Activated effector memory CD4-positive, alpha-beta T cell treated with Interleukin-2 at 50 U/mL for 16 hours (primary cell): ENCODE measurements at regions not wholly inside any gene's neighbourhood (a gene's known extent, or its start where the extent isn't known, plus 50 kb on each side); places are given as distances from the start of the nearest gene placed in this dataset.

Experiments used
- DNase-seq: peaks from one replicate; pipeline ENCODE4 v3.0.0-alpha.2; 2020

DNA sequence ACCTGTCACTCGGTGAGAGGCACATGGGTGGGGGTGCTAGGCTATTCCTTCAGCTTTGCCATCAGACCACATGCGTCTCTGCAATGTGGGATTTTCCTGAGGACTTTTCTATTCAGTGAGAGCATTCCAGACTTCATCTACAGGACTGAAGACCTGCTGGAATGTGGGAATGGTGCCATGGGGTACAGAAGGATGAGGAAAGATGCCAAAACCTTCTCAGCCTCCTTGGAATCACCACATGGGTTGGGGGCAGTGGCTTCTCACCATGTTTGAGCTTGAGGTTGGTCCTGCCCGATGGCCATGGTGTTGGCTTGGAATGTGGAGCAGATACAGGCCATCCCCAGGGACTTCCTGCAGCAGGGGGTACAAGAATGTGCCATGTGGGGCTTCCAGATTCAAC is 80.9 kb upstream of the KLF13 start:
- DNase-seq = no peak

DNA sequence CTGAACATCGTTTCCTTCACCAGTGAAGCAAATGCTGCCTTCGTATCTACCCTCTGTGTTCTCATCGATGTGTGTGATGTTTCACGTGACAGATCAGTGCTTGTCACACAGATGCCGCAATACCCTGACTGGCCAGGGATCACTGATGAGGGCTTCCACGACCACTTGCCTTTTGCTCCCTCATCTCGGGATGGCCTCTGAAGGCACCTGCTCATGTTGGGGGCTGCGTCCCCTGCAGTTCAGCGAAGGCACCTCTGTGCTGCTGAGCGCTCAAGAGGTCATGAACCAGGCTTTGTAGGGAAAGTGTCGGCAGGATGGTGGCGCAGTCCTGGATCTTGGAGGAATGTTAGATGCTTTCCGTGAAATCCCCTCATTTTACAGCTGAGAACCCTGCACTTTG is 79.2 kb upstream of the KLF13 start:
- DNase-seq = no peak

DNA sequence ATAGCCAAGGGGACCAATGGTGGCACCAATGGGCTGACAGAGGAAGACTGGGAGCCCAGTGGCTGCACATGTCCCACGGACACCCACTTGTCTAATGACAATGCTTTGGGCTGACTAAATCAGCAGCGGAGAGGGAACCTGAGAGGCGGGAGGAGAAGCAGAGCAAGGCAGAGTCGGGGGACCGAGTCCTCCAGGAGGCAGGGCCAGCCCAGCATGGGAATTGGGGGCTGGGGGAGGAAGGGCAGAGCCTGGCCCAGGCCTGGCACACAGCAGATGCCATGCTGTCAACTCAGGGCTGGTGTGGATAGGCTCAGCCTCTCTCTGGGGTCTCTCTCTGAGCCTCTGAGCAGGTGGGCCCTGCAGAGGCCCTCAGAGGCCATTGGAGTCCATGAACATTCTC is 78.4 kb upstream of the KLF13 start:
- no peak for DNase-seq

DNA sequence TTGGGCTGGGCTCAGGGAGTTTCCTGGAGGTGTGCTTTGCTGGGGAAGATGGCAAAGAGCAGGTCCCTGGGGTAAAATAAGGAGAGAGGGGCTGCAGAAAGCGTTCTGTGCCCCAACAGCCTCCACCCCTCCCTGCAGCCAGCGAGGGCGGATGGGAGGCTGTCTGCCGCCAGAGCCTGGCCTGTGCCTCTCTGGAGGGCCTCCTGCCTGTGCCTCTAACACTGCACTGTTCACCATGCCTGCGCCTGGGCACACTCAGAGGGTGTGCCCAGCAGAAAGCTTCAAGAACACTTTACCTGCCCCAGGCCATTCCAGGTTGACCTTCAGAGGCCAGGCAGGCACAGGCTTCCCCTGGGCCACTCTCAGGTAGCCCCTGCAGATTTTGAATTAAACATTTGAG is 77.7 kb upstream of the KLF13 start:
- DNase-seq = no peak

DNA sequence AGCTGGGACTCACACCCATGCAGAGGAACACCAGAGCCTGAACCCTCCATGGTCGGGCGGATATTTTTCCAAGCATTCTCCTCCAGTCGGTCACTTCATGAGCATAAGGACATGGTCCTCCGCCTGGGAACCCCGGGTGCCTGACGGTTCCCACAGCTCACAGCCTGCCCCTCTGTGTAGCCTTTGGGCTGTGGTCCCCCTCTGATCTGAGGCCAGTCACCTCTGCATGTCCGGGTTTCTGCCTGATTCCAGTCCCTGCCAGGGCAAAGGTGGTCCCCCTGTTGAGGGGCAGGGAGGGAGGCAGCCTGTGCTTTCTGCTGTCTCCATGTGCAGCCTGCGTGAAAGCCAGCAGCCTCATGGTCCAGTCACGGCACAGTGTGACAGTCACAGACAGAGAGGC is 76.6 kb upstream of the KLF13 start:
- no peak for DNase-seq

DNA sequence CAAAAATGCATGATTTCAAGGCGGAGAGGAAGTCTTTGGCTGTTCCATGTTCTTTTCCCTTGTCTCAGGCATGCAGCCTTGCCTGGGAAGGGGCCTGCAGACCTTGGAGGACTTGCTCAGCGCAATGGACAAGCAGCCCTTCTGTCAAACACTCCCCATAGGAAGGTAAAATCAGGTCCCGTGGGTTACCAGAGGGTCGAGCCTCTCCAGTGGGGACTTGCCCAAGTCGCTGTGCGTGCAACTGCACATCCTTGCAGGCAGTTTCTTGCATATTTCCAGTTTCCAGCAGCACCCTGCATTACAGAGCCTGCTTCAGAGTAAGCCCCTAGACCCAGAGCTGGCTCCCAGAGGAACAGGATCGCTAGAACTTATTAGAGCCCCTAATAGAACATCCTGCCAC is 75.5 kb upstream of the KLF13 start:
- no peak for DNase-seq

DNA sequence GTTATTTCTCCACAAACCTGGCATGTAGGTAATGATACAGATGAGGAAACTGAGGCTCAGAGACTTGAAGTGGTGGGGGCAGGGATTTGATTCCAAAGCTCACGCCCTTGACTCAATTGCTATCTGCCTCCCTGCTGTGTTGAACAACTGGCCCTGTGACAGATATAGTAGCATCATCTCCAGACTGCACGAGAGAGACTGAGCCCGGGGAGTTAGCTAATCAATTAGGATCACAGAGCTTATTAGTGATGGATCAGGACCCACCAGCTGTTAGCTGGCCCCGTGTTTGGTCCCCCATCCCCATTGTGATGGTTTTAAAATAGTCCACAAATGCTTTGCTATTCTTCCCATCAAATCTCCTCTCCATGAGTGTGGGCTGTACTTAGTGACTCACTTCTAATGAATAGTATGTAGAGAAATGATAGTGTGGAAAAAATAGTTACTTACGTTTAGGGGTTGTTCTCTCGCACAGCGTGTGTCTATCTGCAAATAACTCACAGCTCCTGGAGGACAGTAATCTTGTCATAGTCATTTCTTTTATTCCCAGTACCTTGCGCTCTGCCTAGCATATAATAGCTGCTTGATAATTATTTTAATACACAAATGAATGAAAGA is 74.4 kb upstream of the KLF13 start:
- no peak for DNase-seq

DNA sequence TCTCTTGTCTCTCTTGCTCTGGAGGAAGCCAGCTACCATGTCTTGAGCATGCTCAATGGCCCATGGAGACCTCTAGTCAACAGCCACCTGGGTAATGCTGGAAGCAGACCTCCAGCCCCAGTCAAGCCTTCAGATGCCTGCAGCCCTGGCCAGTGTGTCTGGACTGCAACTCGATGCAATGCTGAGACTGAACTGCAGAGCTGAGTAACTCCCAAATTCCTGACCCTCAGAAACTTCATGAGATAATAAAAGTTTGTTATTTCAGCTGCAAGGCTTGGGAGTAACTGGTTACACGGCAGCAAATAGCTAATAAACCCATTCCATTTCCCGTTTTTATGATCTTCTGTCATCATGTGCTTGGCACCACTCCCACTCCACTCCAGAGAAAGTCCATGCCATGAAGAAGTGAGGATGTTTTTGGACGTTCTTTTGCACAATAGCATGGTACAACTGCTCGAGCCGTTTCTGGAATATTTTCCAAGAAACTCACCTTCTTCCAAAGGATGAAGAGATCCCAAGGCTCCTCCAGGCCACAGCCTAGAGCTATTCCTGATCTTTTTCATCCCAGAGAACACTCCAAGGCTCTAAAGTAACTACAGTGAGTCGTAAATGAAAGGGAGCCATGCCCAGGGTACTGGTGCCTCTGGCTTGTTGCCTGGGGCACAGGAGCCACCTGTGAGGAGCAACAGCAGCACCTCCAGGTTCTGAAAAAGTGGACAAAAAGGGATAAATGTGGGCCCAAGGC is 72.0 kb upstream of the KLF13 start:
- DNase-seq = no peak

DNA sequence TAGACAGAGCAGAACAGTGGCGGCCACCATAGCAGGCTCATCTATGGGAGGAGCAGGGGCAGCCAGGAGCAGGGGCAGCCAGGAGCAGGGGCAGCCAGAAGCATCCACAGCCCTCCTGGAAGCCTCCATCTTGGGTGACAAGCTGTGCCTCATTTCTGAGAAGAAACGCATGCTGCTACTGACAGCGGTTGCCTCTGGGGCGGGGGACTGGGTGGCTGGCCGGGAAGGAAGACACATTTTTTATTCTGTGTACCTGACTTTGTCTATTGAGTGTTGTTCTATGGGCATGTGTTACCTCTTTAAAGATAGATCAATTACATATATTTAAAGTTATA is 71.5 kb upstream of the KLF13 start:
- DNase-seq = no peak

DNA sequence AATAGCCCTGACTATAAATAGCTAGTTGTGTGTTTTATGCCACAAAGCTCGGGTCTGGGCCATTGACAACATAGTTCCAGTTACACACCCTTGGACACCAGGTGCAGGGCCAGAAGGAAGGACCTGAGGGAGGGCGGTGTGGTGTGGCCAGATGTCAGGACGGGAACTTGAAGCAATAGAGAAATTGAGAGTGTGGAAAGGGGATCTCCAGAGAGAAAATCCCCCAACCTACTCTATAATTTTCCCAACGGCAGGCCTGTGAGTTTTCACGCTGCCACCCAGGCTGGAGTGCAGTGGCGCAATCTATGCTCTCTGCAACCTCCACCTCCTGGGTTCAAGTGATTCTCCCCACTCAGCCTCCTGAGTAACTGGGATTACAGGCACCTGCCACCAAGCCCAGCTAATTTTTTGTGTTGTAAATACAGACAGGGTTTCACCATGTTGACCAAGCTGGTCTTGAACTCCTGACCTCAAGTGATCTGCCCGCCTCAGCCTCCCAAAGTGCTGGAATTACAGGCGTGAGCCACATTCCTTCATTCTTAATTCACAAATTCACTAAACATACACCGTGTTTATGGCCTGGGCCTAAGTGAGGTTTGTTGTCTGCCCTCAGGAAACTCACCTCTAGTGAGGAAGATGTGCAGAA is 70.8 kb upstream of the KLF13 start:
- DNase-seq = no peak

DNA sequence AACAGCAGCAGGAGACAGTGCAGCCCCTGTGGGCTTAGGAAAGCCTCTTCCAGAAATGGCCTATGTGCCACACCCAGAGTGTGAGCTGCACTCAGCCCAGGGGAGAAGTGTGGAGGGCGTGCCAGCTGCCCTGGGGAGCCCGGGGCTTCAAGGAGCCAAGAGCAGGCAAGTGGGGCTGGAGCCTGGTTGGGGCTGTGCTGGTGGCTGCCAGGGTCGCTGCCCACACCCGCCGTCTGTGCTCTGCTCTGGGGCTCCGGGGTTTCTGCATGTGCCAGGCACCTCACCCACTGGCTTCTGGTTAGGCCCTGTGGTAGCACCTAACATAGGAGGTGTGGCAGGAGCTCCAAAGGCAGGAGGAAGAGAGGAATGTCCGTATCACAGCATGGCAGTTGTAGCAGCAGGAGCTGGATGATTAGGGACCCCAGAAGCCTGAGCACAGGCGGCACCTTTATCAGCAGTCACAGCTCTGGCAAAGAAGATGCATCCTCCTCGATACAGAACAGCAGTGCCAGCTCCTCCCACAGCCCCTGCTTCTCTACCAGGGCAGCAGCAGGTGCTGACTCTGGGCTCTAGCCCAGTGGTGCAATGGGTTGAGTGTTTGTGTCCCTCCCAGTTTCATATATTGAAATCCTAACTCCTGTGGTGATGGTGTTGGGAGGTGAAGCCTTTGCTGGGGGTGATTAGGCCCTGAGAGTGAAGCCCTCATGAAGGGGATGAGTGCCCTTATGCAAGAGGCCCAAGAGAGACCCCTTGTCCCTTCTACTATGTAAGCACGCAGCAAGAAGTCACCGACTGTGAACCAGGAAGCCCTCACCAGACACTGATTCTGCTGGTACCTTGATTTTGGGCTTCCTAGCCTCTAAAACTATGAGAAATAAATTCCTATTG is 70.0 kb upstream of the KLF13 start:
- DNase-seq = no peak

DNA sequence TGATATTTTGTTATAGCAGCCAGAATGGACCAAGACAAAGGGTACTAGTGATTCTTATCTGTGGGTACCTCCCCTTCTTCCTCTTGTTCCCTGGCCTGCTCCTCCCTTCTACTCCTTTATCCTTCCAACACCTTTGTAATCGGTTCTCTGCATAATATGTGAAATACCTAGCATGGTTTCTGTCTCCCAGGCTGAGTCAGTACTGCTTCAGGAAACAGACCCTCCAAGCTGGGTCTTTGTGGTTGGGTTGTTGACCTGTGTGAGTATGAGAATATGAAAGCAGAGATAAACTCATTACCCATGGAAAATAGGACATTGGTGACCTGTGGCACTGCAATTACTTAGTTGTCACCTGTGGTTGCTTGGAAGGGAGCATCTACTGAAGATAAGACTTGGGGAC is 69.3 kb upstream of the KLF13 start:
- DNase-seq = no peak

DNA sequence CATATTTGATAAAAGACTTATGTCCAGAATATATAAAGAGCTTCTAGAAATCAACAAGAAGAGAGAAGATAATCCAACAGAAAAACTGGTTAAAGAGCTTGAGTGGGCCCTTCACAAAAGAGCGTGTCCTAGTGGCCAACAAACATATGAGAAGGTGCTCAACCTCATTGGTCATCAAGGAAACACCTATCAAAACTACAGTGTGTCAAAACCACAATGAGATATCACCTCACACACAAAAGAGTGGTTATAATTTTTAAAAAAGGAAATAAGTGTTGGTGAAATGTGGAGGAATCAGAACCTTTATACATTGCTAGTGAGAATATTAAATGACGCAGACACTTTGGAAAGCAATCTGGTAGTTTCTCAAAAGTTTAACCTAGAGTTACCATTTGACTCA is 68.4 kb upstream of the KLF13 start:
- no peak for DNase-seq

DNA sequence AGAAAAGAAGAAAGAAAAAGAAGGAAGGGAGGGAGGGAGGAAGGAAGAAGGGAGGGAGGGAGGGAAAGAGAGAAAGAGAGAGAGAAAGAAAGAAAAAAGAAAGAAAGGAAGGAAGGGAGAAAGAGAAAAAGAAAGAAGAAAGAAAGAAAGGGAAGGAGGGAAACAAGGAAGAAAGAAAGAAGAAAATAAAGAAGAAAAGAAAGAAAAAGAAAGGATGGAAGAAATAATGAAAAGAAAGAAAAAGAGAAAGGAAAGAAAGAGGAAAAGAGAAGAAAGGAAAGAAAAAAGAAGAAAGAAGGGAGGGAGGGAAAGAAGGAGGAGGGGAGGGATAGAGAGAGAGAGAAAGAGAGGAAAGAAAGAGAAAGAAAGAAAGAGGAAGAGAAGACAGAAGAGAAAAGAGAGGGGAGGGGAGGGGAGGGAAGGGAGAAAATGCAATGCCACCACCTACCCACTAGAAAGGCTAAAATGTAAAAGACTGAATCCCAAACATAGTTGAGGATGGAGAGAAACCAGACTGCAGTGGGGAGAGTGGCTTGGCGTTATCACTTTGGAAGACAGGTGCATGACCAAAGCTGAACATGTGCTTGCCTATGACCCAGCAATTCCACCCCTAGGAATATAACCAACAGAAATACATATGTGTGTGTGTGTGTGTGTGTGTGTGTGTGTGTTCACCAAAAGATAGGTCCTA is 66.9 kb upstream of the KLF13 start:
- no peak for DNase-seq

DNA sequence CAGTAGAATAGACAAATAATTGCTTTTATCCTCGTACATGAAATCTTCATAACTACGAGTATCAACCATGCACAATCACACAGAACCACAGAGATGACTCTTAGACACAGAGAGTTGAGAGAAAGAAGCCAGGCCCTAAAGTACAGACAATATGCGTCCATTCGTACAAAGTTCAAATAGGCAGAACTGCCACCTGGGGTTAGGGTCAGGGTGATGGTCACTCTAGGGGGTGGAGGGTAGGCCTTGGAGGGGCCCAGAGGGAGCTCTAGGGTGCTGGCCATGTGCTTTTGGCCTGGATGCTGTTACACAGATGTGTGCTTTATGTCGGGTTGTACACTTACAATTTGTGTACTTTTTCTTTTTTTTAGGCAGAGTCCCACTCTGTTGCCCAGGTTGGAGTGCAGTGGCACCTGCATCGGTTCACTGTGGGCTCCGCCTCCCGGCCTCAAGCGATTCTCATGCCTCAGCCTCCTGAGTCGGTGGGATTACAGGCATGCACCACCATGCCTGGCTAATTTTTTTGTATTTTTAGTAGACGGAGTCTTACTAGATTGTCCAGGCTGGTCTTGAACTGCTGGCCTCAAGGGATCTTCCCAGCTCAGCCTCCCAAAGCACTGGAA is 65.9 kb upstream of the KLF13 start:
- no peak for DNase-seq

DNA sequence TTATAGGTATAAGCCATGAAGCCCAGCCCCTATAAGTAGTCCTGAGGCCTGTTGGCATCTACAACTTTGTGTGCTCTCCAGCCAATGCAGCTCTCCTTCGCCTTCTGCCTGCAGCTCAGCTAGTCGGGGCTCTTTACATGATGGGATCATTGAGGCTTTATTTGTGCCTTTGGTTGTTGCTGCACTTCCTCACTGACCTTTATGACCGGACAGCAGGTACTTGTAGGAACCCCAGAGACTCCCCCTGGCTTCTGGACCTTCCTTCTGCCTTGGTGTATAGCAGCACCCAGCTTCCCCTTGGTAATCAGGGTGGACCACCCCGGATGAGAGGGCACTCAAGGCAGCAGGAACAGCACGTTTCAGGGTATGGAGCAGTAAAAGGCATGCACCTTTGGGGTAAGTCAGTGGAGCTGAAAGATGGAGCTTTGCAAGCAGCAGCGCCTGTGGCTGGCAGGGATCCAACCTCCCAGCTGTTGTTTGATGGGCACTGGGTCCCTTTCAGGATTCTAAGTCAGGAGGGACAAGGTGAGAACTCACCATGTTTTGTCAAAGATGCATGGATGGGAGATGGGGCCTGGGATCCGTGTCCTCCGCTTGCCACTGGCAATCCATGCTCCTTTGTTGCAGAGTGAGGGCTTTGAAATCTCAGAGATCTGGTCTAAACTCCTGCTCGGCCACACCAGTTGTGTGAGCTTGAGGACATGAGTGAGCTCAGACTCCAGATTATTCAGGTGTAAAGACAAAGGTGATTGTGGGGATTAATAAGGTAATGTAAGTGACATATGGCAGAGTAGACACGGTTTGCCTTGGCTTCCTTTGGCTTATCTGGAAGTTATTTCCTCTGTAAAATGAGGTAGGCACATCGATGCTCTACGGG is 65.1 kb upstream of the KLF13 start:
- no peak for DNase-seq

DNA sequence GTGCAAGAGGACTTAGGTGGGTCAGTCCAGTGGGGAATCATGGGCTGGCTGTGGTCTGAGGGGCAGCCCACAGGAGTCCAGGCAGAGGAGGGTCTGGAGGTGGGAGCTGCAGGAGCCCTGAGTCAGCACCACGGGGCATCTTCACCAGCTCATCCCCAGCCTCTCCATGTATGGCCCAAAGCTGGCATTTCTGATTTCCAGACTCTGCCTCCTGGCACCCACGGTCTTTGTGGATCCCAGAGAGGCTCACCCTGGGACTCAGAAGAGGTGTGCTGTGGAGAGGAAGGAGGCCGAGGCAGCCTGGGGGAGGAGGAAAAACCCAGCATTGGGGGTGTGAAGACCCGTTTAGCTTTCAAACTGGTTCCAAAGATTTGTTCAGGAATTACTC is 64.5 kb upstream of the KLF13 start:
- no peak for DNase-seq

DNA sequence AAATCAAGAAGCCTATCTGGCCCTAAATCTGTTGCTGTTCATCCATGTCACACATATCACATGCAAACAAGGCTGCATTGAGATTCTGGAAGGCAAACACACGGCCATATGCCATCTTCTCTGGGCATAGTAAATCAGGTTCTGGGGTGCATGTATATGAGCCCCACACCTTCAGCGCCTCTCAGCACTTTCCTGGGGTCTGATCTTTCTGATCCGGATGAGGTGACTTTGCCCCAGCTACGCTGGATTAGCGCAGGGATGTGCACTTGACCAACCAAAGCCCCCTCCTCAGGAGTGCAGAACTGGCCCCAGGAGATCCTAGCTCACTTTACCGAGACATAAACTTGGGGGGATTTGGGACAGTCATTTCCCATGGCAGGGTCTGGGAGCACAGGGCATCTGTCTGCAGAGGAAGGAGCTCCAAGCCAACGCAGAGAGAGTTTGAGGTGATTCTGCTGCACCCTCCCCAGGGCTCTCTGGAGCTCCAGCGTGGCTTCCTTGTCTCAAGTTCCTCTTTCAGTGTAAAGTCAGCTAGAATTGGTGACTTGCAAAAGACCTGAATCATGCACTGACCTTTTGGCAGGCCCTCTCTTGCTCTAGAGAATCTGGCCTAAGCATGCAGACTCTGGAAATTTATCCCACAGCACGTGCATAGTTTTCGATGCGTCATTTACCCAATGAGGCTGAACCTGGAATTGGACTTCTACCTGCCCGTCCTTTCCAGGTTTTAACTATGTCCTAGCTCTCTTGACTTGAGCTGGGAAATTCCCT is 63.5 kb upstream of the KLF13 start:
- DNase-seq = no peak

DNA sequence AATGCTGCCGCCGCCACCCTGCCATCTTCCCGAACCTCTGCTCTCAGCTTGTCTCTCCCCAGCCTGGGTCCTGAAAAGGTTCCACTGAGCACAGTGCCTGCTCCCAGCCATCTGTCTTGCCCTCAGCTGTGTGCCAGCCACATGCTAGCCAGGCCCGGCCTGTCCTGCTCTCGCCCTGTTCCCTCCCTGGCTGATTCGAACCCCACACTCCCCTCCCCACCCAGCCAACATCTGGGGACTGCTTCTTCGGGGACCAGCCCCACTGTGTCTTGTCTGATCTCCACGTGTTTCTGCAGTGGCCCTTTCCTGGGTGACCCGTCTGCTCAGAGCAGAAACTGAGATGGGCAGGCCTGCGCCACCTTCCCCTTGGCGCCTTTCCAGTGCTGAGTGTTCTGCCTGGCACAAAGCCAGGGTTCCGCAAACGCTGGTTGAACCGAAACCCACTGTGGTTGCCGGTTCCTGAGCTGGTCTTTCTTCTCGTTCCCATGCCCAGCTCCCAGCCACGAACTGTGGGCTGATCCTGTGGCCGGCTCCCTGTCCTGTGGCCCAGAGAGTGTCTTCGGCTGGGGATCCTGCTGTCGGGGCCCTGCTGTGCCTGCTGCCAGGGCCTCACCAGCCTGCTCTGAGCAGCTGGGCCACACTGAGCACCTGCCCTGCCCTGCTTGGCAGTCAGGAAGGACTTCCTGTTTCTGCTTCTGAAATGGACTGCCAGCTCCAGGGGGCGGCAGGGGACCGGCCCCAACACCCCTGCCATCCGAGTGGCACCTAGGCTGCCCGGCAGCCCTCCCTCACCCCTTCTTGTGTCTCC is 62.7 kb upstream of the KLF13 start:
- peak; percentile 70 for DNase-seq

DNA sequence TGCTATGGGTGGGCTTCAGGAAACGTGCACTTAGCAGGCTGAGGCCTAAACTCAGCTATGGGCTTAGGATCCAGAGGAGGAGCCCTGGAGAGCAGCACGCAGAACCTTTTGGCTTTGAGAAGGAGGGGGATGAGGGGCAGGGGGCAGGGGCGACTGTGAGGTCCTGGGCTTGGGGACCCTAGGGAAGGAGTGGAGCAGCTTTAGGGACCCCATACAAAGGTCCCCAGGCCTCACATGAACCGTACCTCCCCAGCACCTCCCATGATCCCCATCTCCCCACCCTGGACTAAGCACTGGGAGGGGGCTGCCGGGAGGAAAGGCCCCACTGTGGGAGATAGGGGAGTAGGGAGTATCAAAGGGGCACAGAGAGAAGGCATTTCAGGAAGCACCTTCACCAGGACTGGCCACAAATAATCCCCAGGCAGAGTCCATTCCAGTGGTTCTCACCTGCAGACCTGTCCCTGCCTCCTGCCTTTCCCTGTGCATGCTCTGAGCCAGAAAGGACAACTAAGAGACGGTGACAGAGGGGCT is 62.0 kb upstream of the KLF13 start:
- DNase-seq = no peak
